ENCODE measurements at regions not wholly inside any gene's neighbourhood (a gene's known extent, or its start where the extent isn't known, plus 50 kb on each side); places are given as distances from the start of the nearest gene placed in this dataset.

- H3K4me3 ChIP-seq (ENCODE audit: low read depth, low read length), result no peak overlapping the region
- TF ChIP-seq CTCF (IDR thresholded peaks at IDR 0.05; ENCODE audit: control insufficient read depth, extremely low read depth, insufficient read depth), result no peak
- DNase-seq (ENCODE audit: low read depth), result no peak
Observed at GRCh38 chr2:53265544-53266299, 501.9 kb upstream of the CHAC2 start.

- H3K4me3 ChIP-seq (ENCODE audit: low read depth, low read length), result no peak overlapping the region
- DNase-seq (ENCODE audit: low read depth), result no peak
- no peak for TF ChIP-seq CTCF (IDR thresholded peaks at IDR 0.05; ENCODE audit: control insufficient read depth, extremely low read depth, insufficient read depth)
Observed at GRCh38 chr2:53260568-53260967, 507.0 kb upstream of the CHAC2 start.

- DNase-seq (ENCODE audit: low read depth), result no peak
- H3K4me3 ChIP-seq (ENCODE audit: low read depth, low read length), result no peak overlapping the region
- no peak for TF ChIP-seq CTCF (IDR thresholded peaks at IDR 0.05; ENCODE audit: control insufficient read depth, extremely low read depth, insufficient read depth)
Observed at GRCh38 chr2:53259395-53260009, 508.1 kb upstream of the CHAC2 start.

- no peak for DNase-seq (ENCODE audit: low read depth)
- no peak for TF ChIP-seq CTCF (IDR thresholded peaks at IDR 0.05; ENCODE audit: control insufficient read depth, extremely low read depth, insufficient read depth)
- no peak overlapping the region for H3K4me3 ChIP-seq (ENCODE audit: low read depth, low read length)
Observed at GRCh38 chr2:53257287-53257686, 510.3 kb upstream of the CHAC2 start.

GRCh38 chr2:53253244-53253643, 514.4 kb upstream of the CHAC2 start:
- DNase-seq (ENCODE audit: low read depth), result no peak
- H3K4me3 ChIP-seq (ENCODE audit: low read depth, low read length), result no peak overlapping the region
- no peak for TF ChIP-seq CTCF (IDR thresholded peaks at IDR 0.05; ENCODE audit: control insufficient read depth, extremely low read depth, insufficient read depth)

GRCh38 chr2:53252115-53252514, 515.5 kb upstream of the CHAC2 start:
- DNase-seq (ENCODE audit: low read depth), result no peak
- H3K4me3 ChIP-seq (ENCODE audit: low read depth, low read length), result no peak overlapping the region
- TF ChIP-seq CTCF (IDR thresholded peaks at IDR 0.05; ENCODE audit: control insufficient read depth, extremely low read depth, insufficient read depth), result no peak

All from LNCaP clone FGC (cell line).